PC-9 (cell line): ENCODE measurements at regions not wholly inside any gene's neighbourhood (a gene's known extent, or its start where the extent isn't known, plus 50 kb on each side); places are given as distances from the start of the nearest gene placed in this dataset.

ENCODE experiments used
- BruUV-seq: library from RNA; stranded (reverse); fragments of 400-500 nt; replicated peaks from 2 replicates; lab custom pipeline; 2021; lab: Mats Ljungman, UMichigan
- CTCF ChIA-PET: fragments of 300-600 bp; sonication (Branson Sonifier 250); formaldehyde crosslinking; loops from one replicate; lab custom pipeline; 2022; ENCODE audit warnings: antibody characterized with exemption; lab: Charles Lee
- POLR2A ChIA-PET: fragments of 300-600 bp; sonication (Branson Sonifier 250); formaldehyde crosslinking; loops from one replicate; lab custom pipeline; 2022; ENCODE audit warnings: antibody characterized with exemption; ENCODE audit not compliant: unreplicated experiment; lab: Charles Lee
- DNase-seq, 2 experiments: peaks; one replicate each; pipeline versions ENCODE4 v3.0.0 to v3.0.0-alpha.2; 2015 to 2022; ENCODE audit warnings: mixed read lengths in 1 of 2
- H2AFZ ChIP-seq: fragments of 200-600 bp; sonication (generic); 2 replicates; pipeline ENCODE4 v1.8.1; 2017; ENCODE audit warnings: antibody characterized with exemption
- H3F3A ChIP-seq: fragments of 200-600 bp; sonication (generic); 2 replicates; pipeline ENCODE4 v1.8.1; 2017; ENCODE audit warnings: antibody characterized with exemption, mild to moderate bottlenecking, low read depth; ENCODE audit not compliant: insufficient read depth
- H3K27ac ChIP-seq: fragments of 200-600 bp; sonication (generic); 2 replicates; pipeline ENCODE4 v1.6.1; 2016; ENCODE audit warnings: mixed run types
- H3K27me3 ChIP-seq: fragments of 200-600 bp; sonication (generic); 2 replicates; pipeline ENCODE4 v1.6.1; 2016; ENCODE audit warnings: low read depth, mixed run types; ENCODE audit not compliant: insufficient read depth
- H3K36me3 ChIP-seq: fragments of 200-600 bp; sonication (generic); 2 replicates; pipeline ENCODE4 v1.6.1; 2016; ENCODE audit warnings: low read depth, mixed run types
- H3K4me1 ChIP-seq: fragments of 200-600 bp; sonication (generic); replicated peaks from 2 replicates; pipeline ENCODE4 v1.6.1; 2016; ENCODE audit warnings: mixed run types; ENCODE audit not compliant: insufficient read depth
- H3K4me2 ChIP-seq: fragments of 200-600 bp; sonication (generic); 2 replicates; pipeline ENCODE4 v1.6.1; 2017; ENCODE audit warnings: mixed run types
- H3K4me3 ChIP-seq: fragments of 200-600 bp; sonication (generic); 2 replicates; pipeline ENCODE4 v1.6.1; 2016; ENCODE audit warnings: mixed run types
- H3K79me2 ChIP-seq: fragments of 200-600 bp; sonication (generic); 2 replicates; pipeline ENCODE4 v1.6.1; 2017; ENCODE audit warnings: low read depth, mixed run types
- H3K9me2 ChIP-seq: fragments of 200-600 bp; sonication (generic); 2 replicates; pipeline ENCODE4 v1.8.1; 2017; ENCODE audit warnings: mild to moderate bottlenecking; ENCODE audit not compliant: insufficient read depth
- H3K9me3 ChIP-seq: fragments of 200-600 bp; sonication (generic); 2 replicates; pipeline ENCODE4 v1.8.1; 2016; ENCODE audit warnings: low read depth; ENCODE audit not compliant: insufficient read depth
- H4K20me1 ChIP-seq: fragments of 200-600 bp; sonication (generic); 2 replicates; pipeline ENCODE4 v1.8.1; 2017; ENCODE audit not compliant: insufficient read depth
- EZH2 ChIP-seq: fragments of 200-600 bp; sonication (generic); IDR thresholded peaks from 2 replicates; pipeline ENCODE4 v1.8.0; 2017; ENCODE audit warnings: antibody characterized with exemption, low read depth
- intact Hi-C: fragments of 100-400 bp; cut with micrococcal nuclease; formaldehyde crosslinking; loops from one replicate; pipeline ENCODE4 v1.10.0; 2022; ENCODE audit not compliant: unreplicated experiment
- TF ChIP-seq, protein P1 (sequence below): fragments of 200-600 bp; sonication (generic); conservative IDR thresholded peaks from 2 replicates; pipeline ENCODE4 v1.6.1; 2017; ENCODE audit warnings: mixed run types, antibody characterized with exemption, mild to moderate bottlenecking, moderate library complexity

- no peak overlapping the region for H3K27ac ChIP-seq
- POLR2A ChIA-PET = no interaction called here
- peaks cover 22% of the 10 kb centered on the region for H3K27me3 ChIP-seq
- no peak for TF ChIP-seq EZH2
- TF ChIP-seq, protein P1, sequence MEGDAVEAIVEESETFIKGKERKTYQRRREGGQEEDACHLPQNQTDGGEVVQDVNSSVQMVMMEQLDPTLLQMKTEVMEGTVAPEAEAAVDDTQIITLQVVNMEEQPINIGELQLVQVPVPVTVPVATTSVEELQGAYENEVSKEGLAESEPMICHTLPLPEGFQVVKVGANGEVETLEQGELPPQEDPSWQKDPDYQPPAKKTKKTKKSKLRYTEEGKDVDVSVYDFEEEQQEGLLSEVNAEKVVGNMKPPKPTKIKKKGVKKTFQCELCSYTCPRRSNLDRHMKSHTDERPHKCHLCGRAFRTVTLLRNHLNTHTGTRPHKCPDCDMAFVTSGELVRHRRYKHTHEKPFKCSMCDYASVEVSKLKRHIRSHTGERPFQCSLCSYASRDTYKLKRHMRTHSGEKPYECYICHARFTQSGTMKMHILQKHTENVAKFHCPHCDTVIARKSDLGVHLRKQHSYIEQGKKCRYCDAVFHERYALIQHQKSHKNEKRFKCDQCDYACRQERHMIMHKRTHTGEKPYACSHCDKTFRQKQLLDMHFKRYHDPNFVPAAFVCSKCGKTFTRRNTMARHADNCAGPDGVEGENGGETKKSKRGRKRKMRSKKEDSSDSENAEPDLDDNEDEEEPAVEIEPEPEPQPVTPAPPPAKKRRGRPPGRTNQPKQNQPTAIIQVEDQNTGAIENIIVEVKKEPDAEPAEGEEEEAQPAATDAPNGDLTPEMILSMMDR = no peak
- peaks cover 18% of the 10 kb centered on the region for H3K4me1 ChIP-seq
- no peak overlapping the region for H3K4me2 ChIP-seq
- H4K20me1 ChIP-seq = no peaks in the 10 kb centered on the region
- no peaks in the 10 kb centered on the region for H3F3A ChIP-seq
- no peak overlapping the region for H3K4me3 ChIP-seq
- DNase-seq = no peak
- no peaks in the 10 kb centered on the region for H3K36me3 ChIP-seq
- no TSS peak for BruUV-seq
- H2AFZ ChIP-seq = no peak overlapping the region
- H3K9me2 ChIP-seq = no peaks in the 10 kb centered on the region
- intact Hi-C loops = no loop called here
- CTCF ChIA-PET = no interaction called here
- H3K79me2 ChIP-seq = no peaks in the 10 kb centered on the region
- H3K9me3 ChIP-seq = no peaks in the 10 kb centered on the region
Measured at GRCh38 chr11:126135235-126136176, 72.8 kb upstream of the CDON start.

DNA sequence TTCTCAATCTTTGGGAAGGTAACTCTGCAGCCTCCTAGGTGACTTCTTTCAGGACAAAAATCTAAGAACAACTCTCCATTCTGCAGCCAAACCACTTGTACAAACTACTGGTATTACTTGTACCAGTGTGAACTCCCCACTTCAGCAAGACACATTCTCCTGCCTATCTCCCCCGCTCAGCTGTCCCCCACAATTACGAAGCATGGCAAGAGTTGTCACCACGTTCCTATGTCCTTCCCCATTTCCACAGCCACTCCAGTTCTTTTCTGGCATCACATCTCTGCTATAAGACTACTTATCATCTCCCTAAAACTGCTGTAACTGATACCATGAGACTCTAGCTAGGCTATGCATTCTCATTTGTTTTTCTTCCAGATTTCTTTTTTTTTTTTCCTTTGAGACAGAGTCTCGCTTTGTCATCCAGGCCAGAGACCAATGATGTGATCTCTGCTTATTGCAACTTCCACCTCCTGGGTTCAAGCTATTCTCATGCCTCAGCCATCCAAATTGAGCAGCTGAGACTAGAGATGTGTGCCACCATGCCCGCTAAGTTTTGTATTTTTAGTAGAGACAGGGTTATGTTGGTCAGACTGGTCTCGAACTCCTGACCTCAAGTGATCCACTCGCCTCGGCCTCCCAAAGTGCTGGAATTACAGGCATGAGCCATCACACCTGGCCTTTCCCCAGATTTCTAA lies 71.9 kb upstream of the CDON start:
- H4K20me1 ChIP-seq = no peaks in the 10 kb centered on the region
- ChIA-PET POLR2A (no interaction called here), CTCF (no interaction called here)
- peaks cover 27% of the 10 kb centered on the region for H3K4me1 ChIP-seq
- no peak overlapping the region for H3K4me2 ChIP-seq
- TF ChIP-seq, protein P1 = no peak
- TF ChIP-seq EZH2 = no peak
- H3K27me3 ChIP-seq = peaks cover 16% of the 10 kb centered on the region
- H3K79me2 ChIP-seq = no peaks in the 10 kb centered on the region
- intact Hi-C loops = no loop called here
- no peaks in the 10 kb centered on the region for H3K36me3 ChIP-seq
- no peaks in the 10 kb centered on the region for H3K9me3 ChIP-seq
- DNase-seq = no peak
- no TSS peak for BruUV-seq
- no peaks in the 10 kb centered on the region for H3K9me2 ChIP-seq
- no peak overlapping the region for H2AFZ ChIP-seq
- no peaks in the 10 kb centered on the region for H3F3A ChIP-seq
- no peak overlapping the region for H3K27ac ChIP-seq
- no peak overlapping the region for H3K4me3 ChIP-seq

GRCh38 chr11:126133901-126134300 lies 71.2 kb upstream of the CDON start:
- DNase-seq = no peak
- Histone ChIP-seq H3K27ac (no peak overlapping the region), H4K20me1 (no peaks in the 10 kb centered on the region), H3K4me2 (no peak overlapping the region), H3K9me2 (no peaks in the 10 kb centered on the region), H3K9me3 (no peaks in the 10 kb centered on the region), H3K79me2 (no peaks in the 10 kb centered on the region), H3F3A (no peaks in the 10 kb centered on the region), H3K27me3 (peaks cover 10% of the 10 kb centered on the region), H3K4me1 (peaks cover 30% of the 10 kb centered on the region), H2AFZ (no peak overlapping the region), H3K36me3 (no peaks in the 10 kb centered on the region), H3K4me3 (no peak overlapping the region)
- POLR2A ChIA-PET = no interaction called here
- BruUV-seq = no TSS peak
- CTCF ChIA-PET = no interaction called here
- intact Hi-C loops = loop anchor here (2.0 kb wide), 1 partner anchor 61 kb away; no protein-coding TSS in a partner anchor
- no peak for TF ChIP-seq EZH2
- TF ChIP-seq, protein P1 = no peak
